H1 (cell line): ENCODE measurements at regions not wholly inside any gene's neighbourhood (a gene's known extent, or its start where the extent isn't known, plus 50 kb on each side); places are given as distances from the start of the nearest gene placed in this dataset.

ENCODE experiments used
- CTCF ChIA-PET: fragments of 300-600 bp; sonication (Branson Sonifier 250); formaldehyde crosslinking; loops from one replicate; lab custom pipeline; 2021; ENCODE audit not compliant: partially characterized antibody; lab: Charles Lee
- POLR2A ChIA-PET: fragments of 300-600 bp; sonication (Branson Sonifier 250); formaldehyde crosslinking; loops from one replicate; lab custom pipeline; 2021; ENCODE audit warnings: inconsistent platforms; ENCODE audit not compliant: partially characterized antibody; lab: Charles Lee
- DNase-seq, 2 experiments: peaks; one replicate each; pipeline versions ENCODE4 v3.0.0 to v3.0.0-alpha.2; 2010 to 2022; ENCODE audit warnings: low spot score in 2 of 2, low read depth in 1 of 2, mixed read lengths in 1 of 2
- FAIRE-seq: peaks from 2 replicates; lab custom pipeline; 2011; peaks lifted over from hg19 to GRCh38; lab: Jason Lieb, UNC
- H2AFZ ChIP-seq: 2 replicates; pipeline ENCODE4 v1.8.1; 2012; ENCODE audit warnings: low read length, inconsistent platforms
- H2AK5ac ChIP-seq: 2 replicates; pipeline ENCODE4 v1.6.1; 2013; ENCODE audit warnings: low read depth, low read length
- H2BK120ac ChIP-seq: replicated peaks from 2 replicates; pipeline ENCODE3; 2013; ENCODE audit warnings: low read depth, low read length, inconsistent platforms
- H2BK12ac ChIP-seq: 2 replicates; pipeline ENCODE4 v1.6.1; 2013; ENCODE audit warnings: low read depth, low read length
- H2BK15ac ChIP-seq: 2 replicates; pipeline ENCODE4 v1.6.1; 2013; ENCODE audit warnings: low read length
- H2BK20ac ChIP-seq: 2 replicates; pipeline ENCODE4 v1.6.1; 2013; ENCODE audit warnings: low read length
- H2BK5ac ChIP-seq: 2 replicates; pipeline ENCODE4 v1.6.1; 2013; ENCODE audit warnings: low read depth, low read length
- H3K14ac ChIP-seq: 2 replicates; pipeline ENCODE4 v1.6.1; 2013; ENCODE audit warnings: inconsistent platforms; ENCODE audit not compliant: insufficient read length
- H3K18ac ChIP-seq: 2 replicates; pipeline ENCODE4 v1.6.1; 2013; ENCODE audit warnings: low read length; ENCODE audit errors: extremely low read depth
- H3K23ac ChIP-seq: 2 replicates; pipeline ENCODE4 v1.6.1; 2013; ENCODE audit warnings: inconsistent platforms; ENCODE audit not compliant: insufficient read length
- H3K23me2 ChIP-seq: 2 replicates; pipeline ENCODE4 v1.6.1; 2013; ENCODE audit warnings: low read depth, low read length
- H3K27ac ChIP-seq: 2 replicates; pipeline ENCODE4 v1.6.1; 2011; ENCODE audit warnings: low read depth, low read length, inconsistent platforms
- H3K27me3 ChIP-seq, 4 experiments: replicated peaks in 1 of 4; 1 replicate in 1 of 4; 2 replicates in 3 of 4; pipeline versions ENCODE4 v1.6.1 to v1.8.1; 2011 to 2013; ENCODE audit warnings: low read length in 3 of 4, mild to moderate bottlenecking in 3 of 4, inconsistent platforms in 2 of 4, mixed read lengths in 2 of 4, moderate library complexity in 1 of 4; ENCODE audit not compliant: control insufficient read depth in 3 of 4, insufficient read depth in 3 of 4; ENCODE audit errors: extremely low read depth in 1 of 4
- H3K36me3 ChIP-seq, 4 experiments: 2 replicates each; pipeline versions ENCODE4 v1.6.1 to v1.8.1; 2011 to 2013; ENCODE audit warnings: mild to moderate bottlenecking in 4 of 4, low read length in 3 of 4, moderate library complexity in 2 of 4, control low read depth in 1 of 4, inconsistent platforms in 1 of 4; ENCODE audit not compliant: insufficient read depth in 4 of 4, control insufficient read depth in 2 of 4
- H3K4ac ChIP-seq: replicated peaks from 2 replicates; pipeline ENCODE3; 2013; ENCODE audit warnings: low read length, low read depth, mixed read lengths, inconsistent platforms; ENCODE audit not compliant: insufficient read length
- H3K4me1 ChIP-seq, 4 experiments: replicated peaks in 1 of 4; 1 replicate in 1 of 4; 2 replicates in 3 of 4; pipeline versions ENCODE4 v1.6.1 to v1.8.1; 2011 to 2013; ENCODE audit warnings: low read length in 3 of 4, inconsistent platforms in 2 of 4, mixed read lengths in 1 of 4; ENCODE audit not compliant: insufficient read depth in 4 of 4, control insufficient read depth in 3 of 4
- H3K4me2 ChIP-seq, 2 experiments: 2 replicates each; pipeline versions ENCODE4 v1.6.1 to v1.8.1; 2011 to 2013; ENCODE audit warnings: low read depth in 2 of 2, low read length in 2 of 2, control low read depth in 1 of 2, inconsistent platforms in 1 of 2, mild to moderate bottlenecking in 1 of 2; ENCODE audit not compliant: insufficient read depth in 1 of 2
- H3K4me3 ChIP-seq, 4 experiments: fragments of 200-600, 300-600 bp in 1 of 4; sonication (generic), shearing (Covaris generic), sonication (Bioruptor Twin) in 1 of 4; 2 replicates each; pipeline versions ENCODE4 v1.5.1 to v1.8.1; 2011 to 2016; ENCODE audit warnings: low read length in 4 of 4, low read depth in 3 of 4, control low read depth in 2 of 4, inconsistent platforms in 2 of 4, mild to moderate bottlenecking in 2 of 4, mixed read lengths in 1 of 4, moderate library complexity in 1 of 4; ENCODE audit not compliant: insufficient read depth in 2 of 4; ENCODE audit errors: extremely low read depth in 1 of 4
- H3K56ac ChIP-seq: replicated peaks from 2 replicates; pipeline ENCODE3; 2013; ENCODE audit warnings: low read depth, mild to moderate bottlenecking, mixed read lengths, low read length, inconsistent platforms; ENCODE audit not compliant: insufficient read length
- H3K79me1 ChIP-seq: 2 replicates; pipeline ENCODE4 v1.6.1; 2013; ENCODE audit warnings: low read depth, low read length, control low read depth
- H3K79me2 ChIP-seq, 2 experiments: 2 replicates each; pipeline versions ENCODE4 v1.6.1 to v1.8.1; 2012 to 2013; ENCODE audit warnings: low read length in 2 of 2, mild to moderate bottlenecking in 2 of 2, inconsistent platforms in 1 of 2; ENCODE audit not compliant: insufficient read depth in 2 of 2, control insufficient read depth in 1 of 2
- H3K9ac ChIP-seq, 4 experiments: replicated peaks in 1 of 4; 1 replicate in 1 of 4; 2 replicates in 3 of 4; pipeline versions ENCODE4 v1.6.1 to v1.8.1; 2011 to 2013; ENCODE audit warnings: low read depth in 3 of 4, low read length in 3 of 4, control low read depth in 2 of 4, mild to moderate bottlenecking in 2 of 4, moderate library complexity in 2 of 4, inconsistent platforms in 1 of 4; ENCODE audit errors: extremely low read depth in 1 of 4
- H3K9me3 ChIP-seq, 2 experiments: 2 replicates each; pipeline versions ENCODE4 v1.6.1 to v1.8.1; 2012 to 2013; ENCODE audit warnings: mild to moderate bottlenecking in 2 of 2, moderate library complexity in 2 of 2, control low read depth in 1 of 2, inconsistent platforms in 1 of 2, low read depth in 1 of 2, low read length in 1 of 2, mixed read lengths in 1 of 2; ENCODE audit not compliant: insufficient read depth in 2 of 2
- H4K20me1 ChIP-seq, 2 experiments: replicated peaks in 1 of 2; 2 replicates each; pipeline versions ENCODE3 to v1.8.1; 2011 to 2013; ENCODE audit warnings: inconsistent platforms in 2 of 2, low read length in 2 of 2, mild to moderate bottlenecking in 1 of 2; ENCODE audit not compliant: insufficient read depth in 2 of 2, control insufficient read depth in 1 of 2
- H4K5ac ChIP-seq: 2 replicates; pipeline ENCODE4 v1.6.1; 2013; ENCODE audit warnings: low read length, low read depth, mixed read lengths, inconsistent platforms; ENCODE audit not compliant: insufficient read length
- H4K8ac ChIP-seq: 2 replicates; pipeline ENCODE4 v1.8.0; 2013; ENCODE audit warnings: mild to moderate bottlenecking, moderate library complexity, low read length, inconsistent platforms; ENCODE audit not compliant: insufficient read depth; ENCODE audit errors: extremely low read depth
- H4K91ac ChIP-seq: replicated peaks from 2 replicates; pipeline ENCODE3; 2013; ENCODE audit warnings: low read length, mixed read lengths, inconsistent platforms; ENCODE audit not compliant: insufficient read length
- BACH1 ChIP-seq: IDR thresholded peaks from 2 replicates; pipeline ENCODE4 v1.6.1; 2012; ENCODE audit warnings: low read length, improper control_type of control experiment
- E2F6 ChIP-seq: IDR thresholded peaks from 2 replicates; pipeline ENCODE4 v1.6.1; 2012; ENCODE audit warnings: inconsistent platforms
- EP300 ChIP-seq, 2 experiments: IDR thresholded peaks; 1 replicate in 1 of 2; 2 replicates in 1 of 2; pipeline ENCODE4 v1.6.1; 2011 to 2012; ENCODE audit warnings: low read depth in 2 of 2, low read length in 2 of 2, mild to moderate bottlenecking in 2 of 2, borderline replicate concordance in 1 of 2, inconsistent platforms in 1 of 2, moderate library complexity in 1 of 2
- EZH2 ChIP-seq: fragments of 200-600 bp; sonication (generic); IDR thresholded peaks from 2 replicates; pipeline ENCODE4 v1.7.1; 2012; ENCODE audit warnings: low read depth, mild to moderate bottlenecking, moderate library complexity, low read length, inconsistent platforms; ENCODE audit not compliant: severe bottlenecking
- GABPA ChIP-seq: IDR thresholded peaks from 2 replicates; pipeline ENCODE4 v1.6.1; 2011; ENCODE audit warnings: mild to moderate bottlenecking, low read length, moderate library complexity, borderline replicate concordance; ENCODE audit not compliant: insufficient read depth
- KDM1A ChIP-seq: fragments of 200-600, 300-600 bp; sonication (generic); IDR thresholded peaks from 2 replicates; pipeline ENCODE4 v1.7.1; 2016; ENCODE audit warnings: mild to moderate bottlenecking, low read length, borderline replicate concordance
- POLR2A ChIP-seq, 2 experiments: IDR thresholded peaks; 1 replicate in 1 of 2; 2 replicates in 1 of 2; pipeline ENCODE4 v1.6.1; 2011; ENCODE audit warnings: low read depth in 2 of 2, low read length in 2 of 2, mild to moderate bottlenecking in 2 of 2; ENCODE audit errors: control extremely low read depth in 1 of 2
- RXRA ChIP-seq: IDR thresholded peaks from 2 replicates; pipeline ENCODE4 v1.6.1; 2011; ENCODE audit warnings: low read depth, mild to moderate bottlenecking, low read length, moderate library complexity; ENCODE audit not compliant: insufficient read depth
- SAP30 ChIP-seq: fragments of 300-600 bp; sonication (generic); IDR thresholded peaks from 2 replicates; pipeline ENCODE4 v1.7.1; 2012; ENCODE audit warnings: low read length, moderate library complexity, mild to moderate bottlenecking, inconsistent platforms; ENCODE audit not compliant: insufficient read depth, insufficient replicate concordance
- SIN3A ChIP-seq, 2 experiments: IDR thresholded peaks in 1 of 2; conservative IDR thresholded peaks in 1 of 2; 2 replicates each; pipeline ENCODE4 v1.6.1; 2011 to 2012; ENCODE audit warnings: low read length in 2 of 2, improper control_type of control experiment in 1 of 2, low read depth in 1 of 2, mild to moderate bottlenecking in 1 of 2
- SP4 ChIP-seq: IDR thresholded peaks from 2 replicates; pipeline ENCODE4 v1.6.1; 2012; ENCODE audit warnings: low read length, inconsistent platforms
- SUZ12 ChIP-seq: fragments of 200-600 bp; sonication (generic); IDR thresholded peaks from 2 replicates; pipeline ENCODE4 v1.6.1; 2012; ENCODE audit warnings: mild to moderate bottlenecking, inconsistent platforms, low read length, moderate library complexity, mixed read lengths
- USF2 ChIP-seq: IDR thresholded peaks from 2 replicates; pipeline ENCODE4 v1.6.1; 2011; ENCODE audit warnings: low read length, improper control_type of control experiment
- WGBS, 2 experiments: shearing (Covaris generic) in 1 of 2; methylation state at CpG; one replicate each; pipeline versions ENCODE4 v1.1.6 to v1.1.7; 2013 to 2015; ENCODE audit warnings: low lambda C conversion rate in 2 of 2, mixed read lengths in 2 of 2, inconsistent platforms in 1 of 2, low coverage in 1 of 2, missing lambda C conversion rate in 1 of 2; ENCODE audit not compliant: insufficient replicate concordance in 2 of 2, insufficient coverage in 1 of 2, insufficient read length in 1 of 2; ENCODE audit errors: extremely low coverage in 1 of 2, missing lambda C conversion rate in 1 of 2; 5-methylcytosine and 5-hydroxymethylcytosine counted together

GRCh38 chr4:83875437-83875836, 339.5 kb downstream of the GPAT3 start:
- Histone ChIP-seq H3K4me2 (no peak overlapping the region), H3K23me2 (no peaks in the 10 kb centered on the region), H4K91ac (no peak overlapping the region), H3K14ac (no peak overlapping the region), H2BK15ac (no peak overlapping the region), H4K5ac (no peak overlapping the region), H2BK5ac (no peak overlapping the region), H3K18ac (no peak overlapping the region), H4K8ac (no peak overlapping the region), H2BK120ac (no peak overlapping the region), H3K4me3 (no peak overlapping the region), H3K4me1 (no peaks in the 10 kb centered on the region), H3K23ac (no peak overlapping the region), H3K27ac (no peak overlapping the region), H4K20me1 (no peaks in the 10 kb centered on the region), H3K56ac (no peak overlapping the region), H2AK5ac (no peak overlapping the region), H3K9me3 (no peaks in the 10 kb centered on the region), H3K27me3 (no peaks in the 10 kb centered on the region), H2AFZ (no peak overlapping the region), H3K36me3 (no peaks in the 10 kb centered on the region), H3K4ac (no peak overlapping the region), H3K9ac (no peak overlapping the region), H2BK12ac (no peak overlapping the region), H2BK20ac (no peak overlapping the region), H3K79me2 (no peaks in the 10 kb centered on the region), H3K79me1 (no peaks in the 10 kb centered on the region)
- POLR2A ChIA-PET: no interaction called here
- 93% methylated on average over 2 of the region's 2 CpGs; no CpG with 5 or more reads in 1 of the 2 experiments for WGBS, 2 experiments
- DNase-seq: no peak
- CTCF ChIA-PET: interaction anchor here (0.8 kb wide), 1 partner anchor 69 kb away, joined by 3 read pairs; no protein-coding TSS in a partner anchor
- no peak for FAIRE-seq
- TF ChIP-seq GABPA: no peak
- TF ChIP-seq SP4: no peak
- TF ChIP-seq SIN3A (conservative IDR thresholded peaks at IDR 0.05 in 1 of 2, IDR thresholded peaks at IDR 0.05 in 1 of 2; ENCODE audit: low read depth in 1 of 2, low read length in 2 of 2): no peak
- no peak for TF ChIP-seq BACH1
- TF ChIP-seq SUZ12: no peak
- TF ChIP-seq KDM1A: no peak
- no peak for TF ChIP-seq SAP30
- no peak for TF ChIP-seq USF2
- no peak for TF ChIP-seq EZH2
- TF ChIP-seq EP300 (IDR thresholded peaks at IDR 0.05; ENCODE audit: borderline replicate concordance in 1 of 2, low read depth in 2 of 2, low read length in 2 of 2): no peak
- TF ChIP-seq RXRA: no peak
- TF ChIP-seq E2F6: no peak
- no peak for TF ChIP-seq POLR2A (IDR thresholded peaks at IDR 0.05; ENCODE audit: control extremely low read depth in 1 of 2, low read depth in 2 of 2, low read length in 2 of 2)
